ENCODE measurements at regions not wholly inside any gene's neighbourhood (a gene's known extent, or its start where the extent isn't known, plus 50 kb on each side); places are given as distances from the start of the nearest gene placed in this dataset.

GRCh38 chr14:48140804-48141203, 465.4 kb upstream of the MDGA2 start:
- no peak overlapping the region for H3K4me3 ChIP-seq (ENCODE audit: low read depth, low read length)
- no peak for TF ChIP-seq CTCF (IDR thresholded peaks at IDR 0.05; ENCODE audit: low read depth, low read length)

- no peak overlapping the region for H3K4me3 ChIP-seq (ENCODE audit: low read depth, low read length)
- no peak for TF ChIP-seq CTCF (IDR thresholded peaks at IDR 0.05; ENCODE audit: low read depth, low read length)
Observed at GRCh38 chr14:48129472-48129871, 454.1 kb upstream of the MDGA2 start.

- H3K4me3 ChIP-seq (ENCODE audit: low read depth, low read length) = no peak overlapping the region
- no peak for TF ChIP-seq CTCF (IDR thresholded peaks at IDR 0.05; ENCODE audit: low read depth, low read length)
Observed at GRCh38 chr14:48127674-48128073, 452.3 kb upstream of the MDGA2 start.

- H3K4me3 ChIP-seq (ENCODE audit: low read depth, low read length) = no peak overlapping the region
- no peak for TF ChIP-seq CTCF (IDR thresholded peaks at IDR 0.05; ENCODE audit: low read depth, low read length)
Observed at GRCh38 chr14:48125654-48126053, 450.2 kb upstream of the MDGA2 start.

GRCh38 chr14:48113713-48114112, 438.3 kb upstream of the MDGA2 start:
- TF ChIP-seq CTCF (IDR thresholded peaks at IDR 0.05; ENCODE audit: low read depth, low read length) = no peak
- no peak overlapping the region for H3K4me3 ChIP-seq (ENCODE audit: low read depth, low read length)

- no peak overlapping the region for H3K4me3 ChIP-seq (ENCODE audit: low read depth, low read length)
- TF ChIP-seq CTCF (IDR thresholded peaks at IDR 0.05; ENCODE audit: low read depth, low read length) = no peak
Observed at GRCh38 chr14:48111151-48111550, 435.7 kb upstream of the MDGA2 start.

GRCh38 chr14:48107646-48108045, 432.2 kb upstream of the MDGA2 start:
- TF ChIP-seq CTCF (IDR thresholded peaks at IDR 0.05; ENCODE audit: low read depth, low read length) = no peak
- no peak overlapping the region for H3K4me3 ChIP-seq (ENCODE audit: low read depth, low read length)
